HG03432 (cell line): ENCODE measurements at regions not wholly inside any gene's neighbourhood (a gene's known extent, or its start where the extent isn't known, plus 50 kb on each side); places are given as distances from the start of the nearest gene placed in this dataset.
A peak's percentile ranks its signal among the peaks of the same experiment; 100 is the strongest.
"Not testable (repeated sequence)": the region's sequence is repeated elsewhere in the genome, so short reads cannot be mapped to it uniquely, and the experiment has no call there.

ENCODE experiments used
- ATAC-seq: cut with Tn5 transposase; IDR thresholded peaks from one replicate; pipeline ENCODE4 v1.9.1; 2021; ENCODE audit warnings: mild to moderate bottlenecking, moderate library complexity; ENCODE audit not compliant: unreplicated experiment

DNA sequence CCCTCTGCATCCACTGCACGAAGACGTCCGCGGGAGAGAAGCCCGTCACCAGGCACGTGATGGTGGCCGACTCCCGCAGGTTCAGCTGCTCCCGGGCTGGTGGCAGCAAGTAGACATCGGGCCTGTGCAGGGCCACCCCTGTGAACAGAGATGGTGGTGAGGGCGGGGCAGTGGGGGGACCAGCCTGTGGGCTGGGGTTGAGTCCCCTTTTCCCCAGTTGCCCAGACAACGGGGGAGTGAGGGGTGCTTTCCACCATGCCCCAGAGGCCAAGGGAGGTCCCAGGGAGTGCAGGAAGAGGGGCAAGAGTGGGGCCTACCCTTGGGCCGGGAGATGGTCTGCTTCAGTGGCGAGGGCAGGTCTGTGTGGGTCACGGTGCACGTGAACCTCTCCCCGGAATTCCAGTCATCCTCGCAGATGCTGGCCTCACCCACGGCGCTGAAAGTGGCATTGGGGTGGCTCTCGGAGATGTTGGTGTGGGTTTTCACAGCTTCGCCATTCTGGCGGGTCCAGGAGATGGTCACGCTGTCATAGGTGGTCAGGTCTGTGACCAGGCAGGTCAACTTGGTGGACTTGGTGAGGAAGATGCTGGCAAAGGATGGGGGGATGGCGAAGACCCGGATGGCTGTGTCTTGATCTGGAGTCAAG is 328.3 kb downstream of the TMEM121 start:
- ATAC-seq: no peak

DNA sequence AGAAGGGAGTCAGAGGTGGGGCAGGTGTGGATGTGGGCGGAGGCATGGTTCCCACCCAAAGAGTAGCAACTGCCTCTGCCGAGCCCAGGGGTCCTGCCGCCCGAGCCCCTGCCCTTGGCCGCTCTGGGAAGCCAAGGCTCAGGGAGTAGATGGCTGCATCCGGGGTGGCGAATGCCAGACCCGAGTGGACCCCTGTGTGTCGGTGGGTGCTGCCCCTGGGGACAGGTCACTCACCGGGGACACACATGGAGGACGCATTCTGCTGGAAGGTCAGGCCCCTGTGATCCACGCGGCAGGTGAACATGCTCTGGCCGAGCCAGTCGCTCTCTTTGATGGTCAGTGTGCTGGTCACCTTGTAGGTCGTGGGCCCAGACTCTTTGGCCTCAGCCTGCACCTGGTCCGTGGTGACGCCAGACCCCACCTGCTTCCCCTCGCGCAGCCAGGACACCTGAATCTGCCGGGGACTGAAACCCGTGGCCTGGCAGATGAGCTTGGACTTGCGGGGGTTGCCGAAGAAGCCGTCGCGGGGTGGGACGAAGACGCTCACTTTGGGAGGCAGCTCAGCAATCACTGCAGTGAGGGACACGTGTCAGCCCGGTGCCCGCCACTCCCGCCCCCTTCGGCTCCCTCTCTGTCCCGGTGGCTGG is 329.0 kb downstream of the TMEM121 start:
- ATAC-seq: no peak

DNA sequence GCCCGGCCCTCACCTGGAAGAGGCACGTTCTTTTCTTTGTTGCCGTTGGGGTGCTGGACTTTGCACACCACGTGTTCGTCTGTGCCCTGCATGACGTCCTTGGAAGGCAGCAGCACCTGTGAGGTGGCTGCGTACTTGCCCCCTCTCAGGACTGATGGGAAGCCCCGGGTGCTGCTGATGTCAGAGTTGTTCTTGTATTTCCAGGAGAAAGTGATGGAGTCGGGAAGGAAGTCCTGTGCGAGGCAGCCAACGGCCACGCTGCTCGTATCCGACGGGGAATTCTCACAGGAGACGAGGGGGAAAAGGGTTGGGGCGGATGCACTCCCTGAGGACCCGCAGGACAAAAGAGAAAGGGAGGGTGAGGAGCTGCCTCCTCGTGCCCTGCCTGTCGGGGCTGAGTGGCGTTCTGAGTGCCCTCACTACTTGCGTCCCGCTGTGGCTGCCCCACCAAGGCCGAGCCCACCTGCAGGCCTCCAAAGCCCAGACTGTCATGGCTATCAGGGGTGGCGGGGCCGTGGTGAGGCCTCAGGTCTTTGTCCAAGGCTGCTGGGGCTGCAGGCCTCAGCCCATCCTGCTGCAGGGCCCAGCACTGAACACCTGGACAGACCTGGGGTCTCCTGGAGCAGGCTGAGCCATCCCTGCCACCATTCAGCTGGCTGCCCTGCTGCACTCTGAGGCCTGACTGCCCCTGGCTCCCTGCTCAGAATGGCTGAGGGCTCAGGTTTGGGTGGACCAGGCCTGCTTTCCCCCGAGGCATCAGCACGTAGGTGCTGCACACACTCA is 329.7 kb downstream of the TMEM121 start:
- ATAC-seq: no peak

DNA sequence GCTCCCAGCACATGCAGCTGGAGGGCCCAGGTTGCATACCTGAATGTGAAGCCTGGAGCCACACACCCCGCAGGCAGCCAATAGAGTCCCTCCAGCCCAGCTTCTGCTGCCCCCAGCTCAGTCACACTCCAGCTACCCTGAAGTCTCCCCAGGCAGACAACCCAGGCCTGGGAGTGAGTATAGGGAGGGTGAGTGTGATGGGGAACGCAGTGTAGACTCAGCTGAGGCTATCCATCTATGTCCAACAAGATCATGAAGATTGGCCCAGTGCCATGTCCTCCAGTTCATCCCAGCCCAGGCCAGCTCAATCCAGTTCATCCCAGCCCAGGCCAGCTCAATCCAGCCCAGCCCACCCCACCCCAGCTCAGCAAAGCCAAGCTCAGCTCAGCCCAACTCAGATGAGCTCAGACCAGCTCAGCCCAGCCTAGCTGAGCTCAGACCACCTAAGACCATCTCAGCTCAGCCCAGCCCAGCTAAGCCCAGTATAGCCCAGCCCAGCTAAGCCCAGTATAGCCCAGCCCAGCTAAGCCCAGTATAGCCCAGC is 330.4 kb downstream of the TMEM121 start:
- ATAC-seq: no peak

DNA sequence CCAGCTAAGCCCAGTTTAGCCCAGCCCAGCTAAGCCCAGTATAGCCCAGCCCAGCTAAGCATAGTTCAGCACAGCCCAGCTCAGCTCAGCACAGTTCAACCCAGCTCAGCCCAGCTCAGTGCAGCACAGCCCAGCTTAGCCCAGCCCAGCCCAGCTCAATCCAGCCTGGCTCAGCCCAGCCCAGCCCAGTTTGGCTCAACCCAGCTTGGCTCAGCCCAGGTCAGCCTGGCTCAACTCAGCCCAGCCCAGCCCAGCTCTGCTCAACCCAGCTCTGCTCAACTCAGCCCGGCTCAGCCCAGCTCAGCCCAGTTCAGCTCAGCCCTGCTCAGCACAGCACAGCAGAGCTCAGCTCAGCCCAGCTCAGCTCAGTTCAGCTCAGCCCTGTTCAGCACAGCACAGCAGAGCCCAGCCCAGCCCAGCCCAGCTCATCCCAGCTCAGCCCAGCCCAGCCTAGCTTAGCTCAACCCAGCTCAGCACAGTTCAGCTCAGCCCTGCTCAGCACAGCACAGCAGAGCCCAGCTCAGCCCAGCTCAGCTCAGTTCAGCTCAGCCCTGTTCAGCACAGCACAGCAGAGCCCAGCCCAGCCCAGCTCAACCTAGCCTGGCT is 330.9 kb downstream of the TMEM121 start:
- ATAC-seq: no peak

DNA sequence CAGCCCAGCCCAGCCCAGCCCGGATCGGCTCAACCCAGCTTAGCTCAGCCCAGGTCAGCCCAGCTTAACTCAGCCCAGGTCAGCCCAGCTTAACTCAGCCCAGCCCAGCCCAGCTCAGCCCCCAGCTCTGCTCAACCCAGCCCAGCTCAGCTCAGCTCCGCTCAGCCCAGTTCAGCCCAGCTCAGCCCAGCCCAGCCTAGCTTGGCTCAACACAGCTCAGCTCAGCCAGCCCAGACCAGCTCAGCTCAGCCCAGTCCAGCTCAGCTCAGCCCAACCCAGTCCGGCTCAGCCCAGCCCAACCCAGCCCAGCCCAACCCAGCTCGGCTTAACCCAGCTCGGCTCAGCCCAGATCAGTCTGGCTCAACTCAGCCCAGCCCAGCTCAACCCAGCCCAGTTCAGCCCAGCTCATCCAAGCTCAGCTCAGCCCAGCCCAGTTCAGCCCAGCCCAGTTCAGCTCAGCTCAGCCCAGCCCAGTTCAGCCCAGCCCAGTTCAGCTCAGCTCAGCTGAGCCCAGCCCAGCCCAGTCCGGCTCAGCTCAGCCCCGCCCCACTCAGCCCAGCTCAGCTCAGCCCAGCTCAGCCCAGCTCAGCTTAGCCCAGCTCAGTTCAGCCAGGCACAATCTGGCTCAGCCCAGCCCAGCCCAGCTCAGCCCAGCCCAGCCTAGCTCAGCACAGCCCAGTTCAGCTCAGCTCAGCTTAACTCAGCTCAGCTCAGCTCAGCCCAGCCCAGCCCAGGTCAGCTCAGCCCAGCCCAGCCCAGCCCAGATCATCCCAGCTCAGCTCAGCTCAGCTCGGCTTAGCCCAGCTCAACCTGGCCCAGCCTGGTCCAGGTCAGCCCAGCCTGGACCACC is 331.7 kb downstream of the TMEM121 start:
- ATAC-seq: no peak

DNA sequence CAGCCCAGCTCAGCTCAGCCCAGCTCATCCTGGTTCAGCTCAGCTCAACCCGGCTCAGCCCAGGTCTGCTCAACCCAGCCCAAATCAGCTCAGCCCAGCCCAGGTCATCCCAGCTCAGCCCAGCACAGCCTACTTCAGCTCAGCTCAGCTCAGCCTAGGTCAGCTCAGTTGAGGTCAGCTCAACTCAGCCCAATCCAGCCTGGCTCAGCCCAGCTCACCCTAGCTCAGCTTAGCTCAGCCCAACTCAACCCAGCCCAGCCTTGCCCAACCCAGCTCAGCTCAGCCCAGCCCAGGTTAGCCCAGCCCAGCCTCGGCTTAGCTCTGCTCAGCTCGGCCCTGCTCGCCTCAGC is 332.3 kb downstream of the TMEM121 start:
- no peak for ATAC-seq

DNA sequence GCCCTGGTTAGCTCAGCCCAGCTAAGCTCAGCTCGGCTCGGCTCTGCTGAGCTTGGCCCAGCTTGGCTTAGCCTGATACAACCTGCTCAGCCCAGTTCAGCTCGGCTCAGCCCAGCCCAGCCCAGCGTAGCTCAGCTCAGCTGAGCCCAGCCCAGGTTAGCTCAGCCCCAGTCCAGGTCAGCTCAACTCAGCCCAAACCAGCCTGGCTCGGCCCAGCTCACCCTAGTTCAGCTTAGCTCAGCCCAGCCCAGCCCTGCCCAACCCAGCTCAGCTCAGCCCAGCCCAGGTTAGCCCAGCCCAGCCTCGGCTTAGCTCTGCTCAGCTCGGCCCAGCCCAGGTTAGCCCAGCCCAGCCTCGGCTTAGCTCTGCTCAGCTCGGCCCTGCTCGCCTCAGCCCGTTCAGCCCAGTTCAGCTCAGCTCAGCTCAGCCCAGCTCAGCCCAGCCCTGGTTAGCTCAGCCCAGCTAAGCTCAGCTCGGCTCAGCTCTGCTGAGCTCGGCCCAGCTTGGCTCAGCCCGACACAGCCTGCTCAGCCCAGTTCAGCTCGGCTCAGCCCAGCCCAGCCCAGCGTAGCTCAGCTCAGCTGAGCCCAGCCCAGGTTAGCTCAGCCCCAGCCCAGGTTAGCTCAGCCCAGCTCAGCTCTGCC is 332.8 kb downstream of the TMEM121 start:
- not testable (repeated sequence) for ATAC-seq

DNA sequence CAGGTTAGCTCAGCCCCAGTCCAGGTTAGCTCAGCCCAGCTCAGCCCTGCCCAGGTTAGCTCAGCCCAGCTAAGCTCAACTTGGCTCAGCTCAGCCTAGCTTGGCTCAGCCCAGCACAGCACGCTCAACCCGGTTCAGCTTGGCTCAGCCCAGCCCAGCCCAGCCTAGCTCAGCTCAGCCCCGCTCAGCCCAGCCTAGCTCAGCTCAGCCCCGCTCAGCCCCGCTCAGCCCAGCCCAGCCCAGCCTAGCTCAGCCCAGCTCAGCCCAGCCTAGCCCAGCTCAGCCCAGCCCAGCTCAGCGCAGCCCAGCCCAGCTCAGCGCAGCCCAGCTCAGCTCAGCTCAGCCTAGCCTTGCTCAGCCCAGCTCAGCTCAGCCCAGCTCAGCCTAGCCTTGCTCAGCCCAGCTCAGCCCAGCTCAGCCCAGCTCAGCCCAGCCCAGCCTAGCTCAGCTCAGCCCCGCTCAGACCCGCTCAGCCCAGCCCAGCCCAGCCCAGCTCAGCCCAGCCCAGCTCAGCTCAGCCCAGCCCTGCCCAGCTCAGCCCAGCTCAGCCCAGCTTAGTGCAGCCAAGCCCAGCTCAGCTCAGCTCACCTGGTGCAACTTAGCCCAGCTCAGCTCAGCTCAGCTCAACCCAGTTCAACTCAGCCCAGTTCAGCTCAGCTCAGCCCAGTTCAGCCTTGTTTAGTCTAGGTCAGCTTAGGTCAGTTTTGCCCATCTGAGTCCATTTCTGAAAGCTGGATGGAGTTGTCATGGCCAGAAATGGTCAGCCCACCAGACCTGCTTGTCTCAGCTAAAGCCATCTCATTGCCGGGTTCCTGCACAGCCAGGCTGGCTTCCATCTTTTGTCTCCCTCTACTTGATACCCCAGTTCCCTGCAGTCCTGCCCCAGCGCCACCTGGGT is 333.6 kb downstream of the TMEM121 start:
- ATAC-seq: no peak

DNA sequence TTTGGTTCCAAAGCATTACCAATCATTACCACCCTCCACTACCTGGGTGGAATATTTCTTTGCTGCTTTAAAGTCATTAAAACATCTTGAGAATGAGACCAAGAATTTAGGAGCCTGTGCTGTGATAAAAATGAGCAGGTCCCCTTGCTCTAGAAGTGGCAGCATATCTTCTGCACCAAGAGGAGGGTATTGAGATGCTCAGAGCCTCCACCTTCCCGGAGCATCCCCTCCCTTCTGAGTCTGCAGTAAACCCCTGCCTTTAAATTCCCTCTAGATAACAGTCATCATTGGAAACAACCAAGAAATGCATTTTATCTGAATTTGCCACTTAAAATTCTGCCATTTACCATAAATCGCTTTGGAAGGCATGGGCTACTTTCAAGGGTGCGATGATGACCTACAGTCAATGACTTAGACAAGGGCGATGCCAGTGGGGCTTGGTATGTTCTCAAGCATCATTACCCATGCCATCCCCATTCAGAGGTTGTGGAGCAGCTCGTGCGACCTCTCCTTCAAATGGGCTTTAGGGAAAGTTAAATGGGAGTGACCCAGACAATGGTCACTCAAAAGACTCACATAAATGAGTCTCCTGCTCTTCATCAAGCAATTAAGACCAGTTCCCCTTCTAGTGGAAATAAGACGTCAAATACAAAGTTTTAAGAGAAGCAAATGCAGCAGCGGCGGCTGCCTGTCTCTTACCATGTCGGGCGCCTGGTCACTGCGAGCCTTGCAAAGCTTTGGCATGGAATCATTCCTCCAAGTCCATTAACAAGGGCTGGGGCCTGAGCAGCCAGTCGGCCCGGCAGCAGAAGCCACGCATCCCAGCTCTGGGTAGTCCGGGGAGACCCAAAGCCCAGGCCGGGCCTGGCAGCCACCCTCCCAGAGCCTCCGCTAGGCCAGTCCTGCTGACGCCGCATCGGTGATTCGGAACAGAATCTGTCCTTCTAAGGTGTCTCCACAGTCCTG is 334.5 kb downstream of the TMEM121 start:
- no peak for ATAC-seq

DNA sequence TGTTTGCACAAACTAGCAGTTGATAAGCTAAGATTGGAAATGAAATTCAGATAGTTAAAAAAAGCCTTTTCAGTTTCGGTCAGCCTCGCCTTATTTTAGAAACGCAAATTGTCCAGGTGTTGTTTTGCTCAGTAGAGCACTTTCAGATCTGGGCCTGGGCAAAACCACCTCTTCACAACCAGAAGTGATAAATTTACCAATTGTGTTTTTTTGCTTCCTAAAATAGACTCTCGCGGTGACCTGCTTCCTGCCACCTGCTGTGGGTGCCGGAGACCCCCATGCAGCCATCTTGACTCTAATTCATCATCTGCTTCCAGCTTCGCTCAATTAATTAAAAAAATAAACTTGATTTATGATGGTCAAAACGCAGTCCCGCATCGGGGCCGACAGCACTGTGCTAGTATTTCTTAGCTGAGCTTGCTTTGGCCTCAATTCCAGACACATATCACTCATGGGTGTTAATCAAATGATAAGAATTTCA is 335.6 kb downstream of the TMEM121 start:
- ATAC-seq: peak; percentile 77

DNA sequence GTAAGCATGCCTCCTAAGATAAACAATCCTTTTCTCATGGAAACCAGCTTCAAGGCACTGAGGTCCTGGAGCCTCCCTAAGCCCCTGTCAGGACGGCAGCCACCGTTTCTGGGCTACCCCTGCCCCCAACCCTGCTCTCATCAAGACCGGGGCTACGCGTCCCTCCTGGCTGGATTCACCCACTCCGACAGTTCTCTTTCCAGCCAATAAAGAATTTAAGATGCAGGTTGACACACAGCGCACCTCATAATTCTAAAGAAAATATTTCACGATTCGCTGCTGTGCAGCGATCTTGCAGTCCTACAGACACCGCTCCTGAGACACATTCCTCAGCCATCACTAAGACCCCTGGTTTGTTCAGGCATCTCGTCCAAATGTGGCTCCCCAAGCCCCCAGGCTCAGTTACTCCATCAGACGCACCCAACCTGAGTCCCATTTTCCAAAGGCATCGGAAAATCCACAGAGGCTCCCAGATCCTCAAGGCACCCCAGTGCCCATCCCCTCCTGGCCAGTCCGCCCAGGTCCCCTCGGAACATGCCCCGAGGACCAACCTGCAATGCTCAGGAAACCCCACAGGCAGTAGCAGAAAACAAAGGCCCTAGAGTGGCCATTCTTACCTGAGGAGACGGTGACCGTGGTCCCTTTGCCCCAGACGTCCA is 336.3 kb downstream of the TMEM121 start:
- peak; percentile 24 for ATAC-seq

DNA sequence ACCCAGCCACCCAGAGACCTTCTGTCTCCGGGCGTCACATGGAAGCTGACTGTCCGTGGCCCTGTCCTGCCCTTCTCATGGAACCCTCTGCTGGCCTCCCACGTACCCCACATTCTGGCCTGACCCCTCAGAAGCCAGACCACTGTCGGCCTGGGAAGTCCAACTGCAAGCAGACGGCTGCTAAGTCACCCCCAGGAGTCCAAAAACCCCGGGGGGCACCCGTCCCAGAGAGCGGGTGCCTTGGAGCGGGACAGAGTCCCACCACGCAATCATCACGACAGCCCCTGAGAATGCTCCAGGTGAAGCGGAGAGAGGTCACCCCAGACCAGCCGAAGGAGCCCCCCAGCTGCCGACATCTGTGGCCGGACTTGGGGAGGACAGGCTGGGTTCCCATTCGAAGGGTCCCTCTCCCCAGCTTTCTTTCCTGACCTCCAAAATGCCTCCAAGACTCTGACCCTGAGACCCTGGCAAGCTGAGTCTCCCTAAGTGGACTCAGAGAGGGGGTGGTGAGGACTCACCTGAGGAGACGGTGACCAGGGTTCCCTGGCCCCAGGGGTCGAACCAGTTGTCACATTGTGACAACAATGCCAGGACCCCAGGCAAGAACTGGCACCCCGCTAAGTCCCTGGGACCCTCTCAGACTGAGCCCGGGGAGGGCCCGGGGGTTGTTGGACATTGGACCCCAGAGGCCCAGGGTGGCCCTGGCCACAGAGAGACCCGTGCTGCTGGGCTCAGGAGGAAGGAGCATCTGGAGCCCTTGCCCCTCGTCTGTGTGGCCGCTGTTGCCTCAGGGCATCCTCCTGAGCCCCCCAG is 337.1 kb downstream of the TMEM121 start:
- no peak for ATAC-seq

DNA sequence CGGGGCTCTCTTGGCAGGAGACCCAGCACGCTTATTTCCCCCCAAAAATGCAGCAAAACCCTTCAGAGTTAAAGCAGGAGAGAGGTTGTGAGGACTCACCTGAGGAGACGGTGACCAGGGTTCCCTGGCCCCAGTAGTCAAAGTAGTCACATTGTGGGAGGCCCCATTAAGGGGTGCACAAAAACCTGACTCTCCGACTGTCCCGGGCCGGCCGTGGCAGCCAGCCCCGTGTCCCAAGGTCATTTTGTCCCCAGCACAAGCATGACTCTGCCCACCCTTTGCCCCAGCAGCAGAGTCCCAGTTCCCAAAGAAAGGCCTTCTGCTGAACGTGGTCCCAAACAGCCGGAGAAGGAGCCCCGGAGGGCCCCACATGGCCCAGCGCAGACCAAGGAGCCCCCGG is 337.7 kb downstream of the TMEM121 start:
- ATAC-seq: no peak

DNA sequence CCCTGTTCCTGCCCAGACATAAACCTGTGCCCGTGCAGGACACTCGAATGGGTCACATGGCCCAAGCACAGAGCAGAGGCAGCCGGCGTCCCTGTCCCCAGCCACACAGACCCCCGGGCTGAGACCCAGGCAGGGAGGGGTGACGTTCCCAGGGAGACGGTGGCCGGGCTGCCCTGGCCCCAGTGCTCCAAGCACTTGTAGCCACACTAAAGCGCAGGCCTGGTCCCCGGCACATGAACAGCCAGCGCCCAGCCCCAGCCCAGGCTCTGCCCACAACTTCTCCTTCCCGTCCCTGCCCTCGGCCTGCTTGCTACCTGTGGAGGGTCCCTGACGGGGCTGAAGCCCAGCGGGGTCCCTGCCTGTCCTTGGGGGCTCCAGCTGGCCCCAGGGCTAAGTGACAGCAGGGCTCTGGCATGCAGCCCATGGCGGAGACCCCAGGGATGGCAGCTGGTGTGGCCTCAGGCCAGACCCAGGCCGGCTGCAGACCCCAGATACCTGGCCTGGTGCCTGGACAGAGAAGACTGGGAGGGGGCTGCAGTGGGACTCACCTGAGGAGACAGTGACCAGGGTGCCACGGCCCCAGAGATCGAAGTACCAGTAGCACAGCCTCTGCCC is 338.4 kb downstream of the TMEM121 start:
- no peak for ATAC-seq
